NB4 (cell line): ENCODE measurements at regions not wholly inside any gene's neighbourhood (a gene's known extent, or its start where the extent isn't known, plus 50 kb on each side); places are given as distances from the start of the nearest gene placed in this dataset.

Experiments used
- DNase-seq: peaks from one replicate; pipeline ENCODE4 v3.0.0; 2010; ENCODE audit warnings: low read depth
- H3K4me3 ChIP-seq: one replicate; pipeline ENCODE4 v1.5.1; 2011; ENCODE audit warnings: mild to moderate bottlenecking, low read depth, low read length, moderate library complexity
- MYC ChIP-seq: IDR thresholded peaks from 2 replicates; pipeline ENCODE4 v1.6.1; 2011; ENCODE audit warnings: low read depth, low read length
- POLR2A ChIP-seq: IDR thresholded peaks from 2 replicates; pipeline ENCODE4 v1.6.1; 2011; ENCODE audit warnings: mild to moderate bottlenecking; ENCODE audit not compliant: insufficient read length; ENCODE audit errors: extremely low read depth
- TF ChIP-seq, protein P1 (sequence below): IDR thresholded peaks from 2 replicates; pipeline ENCODE4 v1.6.1; 2011; ENCODE audit warnings: low read depth, low read length
- TF ChIP-seq, protein P2 (sequence below): IDR thresholded peaks from one replicate; pipeline ENCODE4 v1.5.1; 2012; ENCODE audit warnings: low read depth, low read length

DNA sequence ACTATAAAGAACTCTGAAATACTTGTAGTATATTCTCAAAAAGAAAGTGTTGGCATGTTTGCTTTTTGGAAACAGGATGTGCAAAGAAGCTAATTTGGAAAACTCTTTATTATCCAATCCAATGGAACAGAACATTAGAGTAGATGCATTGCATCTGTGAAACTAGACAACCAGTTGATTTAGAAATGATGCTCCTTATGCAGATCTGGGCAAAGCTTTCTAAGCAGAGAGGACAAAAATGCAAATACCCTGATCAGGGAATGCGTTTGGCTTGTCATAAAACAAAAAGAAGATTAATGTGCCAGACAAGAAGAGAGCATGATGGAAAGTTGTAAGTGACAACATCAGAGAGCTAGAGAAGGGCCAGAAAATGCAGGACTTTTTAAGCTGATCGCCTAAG is 142.3 kb downstream of the RCHY1 start:
- no peak overlapping the region for H3K4me3 ChIP-seq
- TF ChIP-seq MYC (no peak), POLR2A (no peak)
- TF ChIP-seq, protein P1, sequence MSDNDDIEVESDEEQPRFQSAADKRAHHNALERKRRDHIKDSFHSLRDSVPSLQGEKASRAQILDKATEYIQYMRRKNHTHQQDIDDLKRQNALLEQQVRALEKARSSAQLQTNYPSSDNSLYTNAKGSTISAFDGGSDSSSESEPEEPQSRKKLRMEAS, result no peak
- TF ChIP-seq, protein P2, sequence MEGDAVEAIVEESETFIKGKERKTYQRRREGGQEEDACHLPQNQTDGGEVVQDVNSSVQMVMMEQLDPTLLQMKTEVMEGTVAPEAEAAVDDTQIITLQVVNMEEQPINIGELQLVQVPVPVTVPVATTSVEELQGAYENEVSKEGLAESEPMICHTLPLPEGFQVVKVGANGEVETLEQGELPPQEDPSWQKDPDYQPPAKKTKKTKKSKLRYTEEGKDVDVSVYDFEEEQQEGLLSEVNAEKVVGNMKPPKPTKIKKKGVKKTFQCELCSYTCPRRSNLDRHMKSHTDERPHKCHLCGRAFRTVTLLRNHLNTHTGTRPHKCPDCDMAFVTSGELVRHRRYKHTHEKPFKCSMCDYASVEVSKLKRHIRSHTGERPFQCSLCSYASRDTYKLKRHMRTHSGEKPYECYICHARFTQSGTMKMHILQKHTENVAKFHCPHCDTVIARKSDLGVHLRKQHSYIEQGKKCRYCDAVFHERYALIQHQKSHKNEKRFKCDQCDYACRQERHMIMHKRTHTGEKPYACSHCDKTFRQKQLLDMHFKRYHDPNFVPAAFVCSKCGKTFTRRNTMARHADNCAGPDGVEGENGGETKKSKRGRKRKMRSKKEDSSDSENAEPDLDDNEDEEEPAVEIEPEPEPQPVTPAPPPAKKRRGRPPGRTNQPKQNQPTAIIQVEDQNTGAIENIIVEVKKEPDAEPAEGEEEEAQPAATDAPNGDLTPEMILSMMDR, result no peak

DNA sequence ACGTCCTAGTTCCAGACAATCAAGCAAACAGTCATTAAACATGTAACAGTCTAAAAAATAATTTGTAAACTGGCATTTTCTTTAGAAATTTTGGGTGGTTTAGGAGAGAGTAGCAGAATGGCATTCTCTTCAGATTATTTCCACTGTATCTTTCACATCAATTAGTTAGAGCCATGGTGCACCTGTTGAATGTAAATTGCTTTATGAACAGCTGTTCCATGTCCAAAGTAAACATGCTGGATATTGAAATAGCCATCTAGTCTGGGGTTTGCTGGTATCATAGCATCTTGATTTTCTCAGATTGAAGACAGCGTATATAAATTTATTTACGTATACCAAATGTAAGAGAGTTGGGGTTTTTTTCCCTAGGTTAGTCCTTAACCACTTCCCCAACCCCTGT is 143.6 kb downstream of the RCHY1 start:
- no peak overlapping the region for H3K4me3 ChIP-seq
- no peak for DNase-seq
- TF ChIP-seq POLR2A (no peak), MYC (no peak)

More for the DNA sequence above, 142.3 kb downstream of the RCHY1 start:
- DNase-seq, result no peak

DNA sequence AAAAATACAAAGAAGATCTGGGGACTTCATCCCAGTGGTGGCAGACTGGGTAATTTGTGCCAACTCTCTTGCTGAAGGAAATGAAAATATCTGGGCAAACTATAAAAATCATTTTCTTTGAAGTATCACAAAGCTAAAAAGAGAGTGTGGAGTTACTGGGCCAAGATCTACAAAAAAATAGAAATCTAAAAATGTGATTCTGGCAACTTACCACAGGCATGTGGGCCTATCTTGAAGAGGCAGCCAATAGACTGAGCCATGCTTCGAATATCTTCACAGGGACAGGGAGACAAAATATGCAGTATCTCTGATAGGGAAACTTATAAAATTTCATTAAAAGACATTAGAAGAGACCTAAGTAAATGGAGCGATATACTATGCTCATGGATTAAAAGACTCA is 168.8 kb downstream of the RCHY1 start:
- TF ChIP-seq, protein P2, result no peak
- TF ChIP-seq MYC (no peak), POLR2A (no peak)
- TF ChIP-seq, protein P1, result no peak
- no peak for DNase-seq
- no peak overlapping the region for H3K4me3 ChIP-seq

DNA sequence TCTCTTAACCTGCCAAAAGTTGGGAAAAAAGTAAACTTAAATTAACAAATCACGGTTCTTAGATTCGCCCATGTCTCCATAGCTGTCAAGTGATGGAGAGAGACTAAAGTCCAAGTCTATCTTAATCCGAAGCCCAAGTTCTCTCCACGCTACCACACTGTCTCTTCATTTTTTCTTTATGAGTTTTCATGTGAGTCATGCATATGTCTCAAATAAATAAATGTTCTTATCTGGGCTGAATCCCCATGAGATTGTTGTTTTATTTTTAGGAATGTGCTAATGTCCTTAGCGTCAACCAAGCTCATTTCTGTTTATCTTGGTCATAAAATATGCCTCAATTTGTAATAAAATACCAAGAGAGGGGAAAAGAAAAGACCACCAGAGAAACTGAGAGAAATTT is 169.3 kb downstream of the RCHY1 start:
- TF ChIP-seq, protein P1, result no peak
- H3K4me3 ChIP-seq, result no peak overlapping the region
- DNase-seq, result no peak

DNA sequence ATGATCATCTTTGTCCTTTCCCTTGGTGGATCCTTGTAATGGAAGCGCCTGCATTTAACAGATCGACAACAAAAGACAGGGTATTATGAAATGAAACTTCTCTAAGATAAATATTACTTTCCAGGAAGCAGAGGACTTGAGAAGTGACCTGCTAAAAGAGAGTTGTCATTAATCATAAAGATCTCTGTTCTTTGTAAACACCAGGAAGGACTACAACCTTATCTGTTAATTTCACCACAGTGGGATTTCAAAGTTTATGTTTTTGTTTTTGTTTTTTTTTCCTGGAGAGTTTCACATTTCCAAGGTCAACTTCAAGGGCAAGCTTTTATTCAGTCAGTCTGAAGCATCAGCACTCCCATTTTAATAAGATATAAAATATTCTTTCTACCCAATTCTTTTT is 170.9 kb downstream of the RCHY1 start:
- no peak for TF ChIP-seq POLR2A
- TF ChIP-seq, protein P2, result no peak
- TF ChIP-seq, protein P1, result no peak
- TF ChIP-seq MYC, result no peak
- H3K4me3 ChIP-seq, result no peak overlapping the region
- no peak for DNase-seq

DNA sequence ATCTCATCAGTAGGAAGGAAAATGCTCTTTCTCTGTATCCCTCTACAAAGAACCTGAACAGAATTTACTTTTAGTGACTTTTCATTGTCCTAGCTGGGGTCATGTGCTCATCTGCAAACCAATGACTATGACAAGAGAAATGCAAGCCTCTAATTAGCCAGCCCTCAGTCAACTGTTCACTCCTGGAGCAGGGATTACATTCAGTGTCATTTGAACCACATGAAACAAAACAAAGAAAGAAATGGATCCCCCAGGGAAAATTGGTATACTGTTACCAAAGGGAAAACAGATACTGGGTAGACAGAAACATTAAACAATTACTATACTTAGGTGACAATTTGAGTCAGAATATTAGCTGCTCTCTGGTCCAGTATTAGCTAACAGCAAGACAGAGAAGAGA is 173.6 kb downstream of the RCHY1 start:
- H3K4me3 ChIP-seq, result no peak overlapping the region
- no peak for DNase-seq
- TF ChIP-seq MYC (no peak), POLR2A (no peak)
- TF ChIP-seq, protein P1, result no peak
- TF ChIP-seq, protein P2, result no peak

DNA sequence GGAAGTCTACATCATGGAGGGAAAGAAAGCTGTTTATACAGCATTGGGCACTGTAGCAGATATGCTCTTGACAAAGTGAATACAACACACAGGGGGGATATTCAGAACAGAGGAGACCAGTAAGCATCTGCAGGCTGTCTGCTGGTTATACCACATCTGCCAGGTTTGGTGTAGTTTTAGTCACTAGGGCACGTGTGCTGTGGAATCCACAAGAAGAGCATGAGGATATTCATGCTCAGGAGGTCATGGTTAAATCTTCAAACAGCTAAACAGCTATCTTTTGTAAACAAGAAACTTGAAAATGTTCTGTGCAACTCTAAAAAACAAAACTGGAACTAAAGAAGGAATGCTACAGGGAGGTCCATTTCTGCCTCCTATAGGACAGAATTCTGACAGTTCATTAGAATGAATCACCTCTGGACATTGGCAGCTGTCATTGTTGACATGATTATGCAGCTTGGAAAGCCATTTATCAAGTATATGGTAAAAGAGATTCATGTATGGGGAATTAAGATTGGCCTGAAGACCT is 175.8 kb downstream of the RCHY1 start:
- TF ChIP-seq POLR2A (no peak), MYC (no peak)
- TF ChIP-seq, protein P1, result no peak
- TF ChIP-seq, protein P2, result no peak
- no peak overlapping the region for H3K4me3 ChIP-seq
- DNase-seq, result no peak
